Ascending aorta (tissue), 2 donors: ENCODE measurements at regions not wholly inside any gene's neighbourhood (a gene's known extent, or its start where the extent isn't known, plus 50 kb on each side); places are given as distances from the start of the nearest gene placed in this dataset.

Experiments
- DNase-seq, 2 donors: peaks; one replicate each; pipeline ENCODE4 v3.0.0-alpha.2; 2019; ENCODE audit warnings: low spot score in 2 of 2
- H3K27ac ChIP-seq, 2 donors: fragments of 200-600 bp; sonication (generic); one replicate each; pipeline ENCODE4 v1.5.1; 2016 to 2017; ENCODE audit warnings: mild to moderate bottlenecking in 1 of 2
- H3K27me3 ChIP-seq: fragments of 200-600 bp; sonication (generic); one replicate; pipeline ENCODE4 v1.5.1; 2017
- H3K36me3 ChIP-seq, 2 donors: fragments of 200-600 bp; sonication (generic); one replicate each; pipeline ENCODE4 v1.5.1; 2016
- H3K4me1 ChIP-seq, 2 donors: fragments of 200-600 bp; sonication (generic); one replicate each; pipeline ENCODE4 v1.5.1; 2016 to 2017; ENCODE audit warnings: mild to moderate bottlenecking in 1 of 2
- H3K4me3 ChIP-seq, 2 donors: fragments of 200-600 bp; sonication (generic); one replicate each; pipeline ENCODE4 v1.5.1; 2016 to 2017; ENCODE audit warnings: mild to moderate bottlenecking in 1 of 2
- H3K9me3 ChIP-seq, 2 donors: fragments of 200-600 bp; sonication (generic); one replicate each; pipeline ENCODE4 v1.5.1; 2016
- CTCF ChIP-seq, 3 experiments: fragments of 200-600 bp in 2 of 3; fragments of 450-650 bp in 1 of 3; sonication (generic) in 2 of 3; IDR thresholded peaks; one replicate each; pipeline ENCODE4 v1.5.1; 2016 to 2019; ENCODE audit warnings: antibody characterized with exemption in 3 of 3, mild to moderate bottlenecking in 1 of 3, moderate library complexity in 1 of 3
- intact Hi-C: fragments of 100-400 bp; cut with DNase I; formaldehyde crosslinking; loops from one replicate; pipeline ENCODE4 v1.15.1; 2023

GRCh38 chr7:10116511-10116910 lies 857.2 kb upstream of the PHF14 start:
- Histone ChIP-seq H3K9me3 (no peaks in the 10 kb centered on the region), H3K4me3 (no peak overlapping the region), H3K4me1 (no peaks in the 10 kb centered on the region), H3K27ac (no peak overlapping the region), H3K27me3 (no peaks in the 10 kb centered on the region), H3K36me3 (no peaks in the 10 kb centered on the region)
- intact Hi-C loops = no loop called here
- DNase-seq = no peak
- no peak for TF ChIP-seq CTCF (IDR thresholded peaks at IDR 0.05)

- H3K4me1 ChIP-seq = no peaks in the 10 kb centered on the region
- no peak for DNase-seq
- H3K27me3 ChIP-seq = no peaks in the 10 kb centered on the region
- H3K4me3 ChIP-seq = no peak overlapping the region
- TF ChIP-seq CTCF (IDR thresholded peaks at IDR 0.05) = no peak
- intact Hi-C loops = no loop called here
- no peaks in the 10 kb centered on the region for H3K9me3 ChIP-seq
- no peaks in the 10 kb centered on the region for H3K36me3 ChIP-seq
- no peak overlapping the region for H3K27ac ChIP-seq
Observed at GRCh38 chr7:10117815-10118214, 855.9 kb upstream of the PHF14 start.

- Histone ChIP-seq H3K4me3 (no peak overlapping the region), H3K27ac (no peak overlapping the region), H3K27me3 (no peaks in the 10 kb centered on the region), H3K36me3 (no peaks in the 10 kb centered on the region), H3K9me3 (no peaks in the 10 kb centered on the region), H3K4me1 (no peaks in the 10 kb centered on the region)
- DNase-seq = no peak
- intact Hi-C loops = no loop called here
- TF ChIP-seq CTCF (IDR thresholded peaks at IDR 0.05) = no peak
Observed at GRCh38 chr7:10120936-10121335, 852.7 kb upstream of the PHF14 start.

- no peak overlapping the region for H3K27ac ChIP-seq
- no peaks in the 10 kb centered on the region for H3K9me3 ChIP-seq
- no peak for DNase-seq
- intact Hi-C loops = no loop called here
- TF ChIP-seq CTCF (IDR thresholded peaks at IDR 0.05) = no peak
- H3K4me1 ChIP-seq = no peaks in the 10 kb centered on the region
- no peaks in the 10 kb centered on the region for H3K36me3 ChIP-seq
- no peak overlapping the region for H3K4me3 ChIP-seq
- no peaks in the 10 kb centered on the region for H3K27me3 ChIP-seq
Observed at GRCh38 chr7:10121631-10122030, 852.0 kb upstream of the PHF14 start.

GRCh38 chr7:10122551-10123100 lies 851.0 kb upstream of the PHF14 start:
- Histone ChIP-seq H3K36me3 (no peaks in the 10 kb centered on the region), H3K27ac (no peak overlapping the region), H3K4me3 (no peak overlapping the region), H3K9me3 (no peaks in the 10 kb centered on the region), H3K4me1 (no peaks in the 10 kb centered on the region), H3K27me3 (no peaks in the 10 kb centered on the region)
- intact Hi-C loops = no loop called here
- no peak for TF ChIP-seq CTCF (IDR thresholded peaks at IDR 0.05)
- no peak for DNase-seq

GRCh38 chr7:10128748-10129147 lies 844.9 kb upstream of the PHF14 start:
- H3K27me3 ChIP-seq = no peaks in the 10 kb centered on the region
- DNase-seq = no peak
- H3K4me1 ChIP-seq = no peaks in the 10 kb centered on the region
- intact Hi-C loops = no loop called here
- H3K36me3 ChIP-seq = no peaks in the 10 kb centered on the region
- no peak for TF ChIP-seq CTCF (IDR thresholded peaks at IDR 0.05)
- no peaks in the 10 kb centered on the region for H3K9me3 ChIP-seq
- no peak overlapping the region for H3K27ac ChIP-seq
- no peak overlapping the region for H3K4me3 ChIP-seq
